ENCODE measurements at regions not wholly inside any gene's neighbourhood (a gene's known extent, or its start where the extent isn't known, plus 50 kb on each side); places are given as distances from the start of the nearest gene placed in this dataset.

DNA sequence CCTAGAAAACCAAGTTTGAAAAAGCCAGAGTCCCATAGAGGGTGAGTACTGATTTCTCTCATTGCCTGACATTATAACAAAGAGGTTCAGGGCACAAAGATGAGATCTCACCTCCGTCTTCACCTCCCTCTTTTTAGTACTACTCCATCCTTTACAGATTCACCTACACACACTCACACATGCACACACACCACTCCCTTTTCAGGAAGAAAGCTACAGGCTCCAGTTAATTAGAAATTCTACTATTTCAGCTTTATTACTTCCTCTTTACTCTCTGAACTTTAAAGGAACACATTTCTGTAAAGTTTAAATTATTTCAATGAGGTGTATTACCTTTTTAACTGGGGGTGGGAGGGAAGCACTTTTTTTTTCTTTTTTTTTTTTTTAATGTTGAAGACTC lies 59.6 kb upstream of the PRDX6 start:
- no peaks in the 10 kb centered on the region for H3K27me3 Mint-ChIP-seq
- POLR2A ChIA-PET: no interaction called here
- H3K4me1 Mint-ChIP-seq: peaks cover 22% of the 10 kb centered on the region
- ATAC-seq (ENCODE audit: low read depth) (no peak), DNase-seq (no peak)
- no peak overlapping the region for H3K4me3 Mint-ChIP-seq
- H3K36me3 Mint-ChIP-seq: peaks cover 8% of the 10 kb centered on the region
- no peaks in the 10 kb centered on the region for H3K9me3 Mint-ChIP-seq
- H3K27ac Mint-ChIP-seq: peak overlapping the region; percentile 30

GRCh38 chr1:173418107-173418985 lies 58.8 kb upstream of the PRDX6 start:
- Mint-ChIP-seq H3K4me3 (no peak overlapping the region), H3K9me3 (no peaks in the 10 kb centered on the region), H3K36me3 (peaks cover 8% of the 10 kb centered on the region), H3K27me3 (no peaks in the 10 kb centered on the region), H3K4me1 (peaks cover 23% of the 10 kb centered on the region), H3K27ac (no peak overlapping the region)
- POLR2A ChIA-PET: interaction anchor here (0.7 kb wide), 1 partner anchor 365 kb away, joined by 4 read pairs; no protein-coding TSS in a partner anchor
- no peak for DNase-seq
- no peak for ATAC-seq (ENCODE audit: low read depth)

DNA sequence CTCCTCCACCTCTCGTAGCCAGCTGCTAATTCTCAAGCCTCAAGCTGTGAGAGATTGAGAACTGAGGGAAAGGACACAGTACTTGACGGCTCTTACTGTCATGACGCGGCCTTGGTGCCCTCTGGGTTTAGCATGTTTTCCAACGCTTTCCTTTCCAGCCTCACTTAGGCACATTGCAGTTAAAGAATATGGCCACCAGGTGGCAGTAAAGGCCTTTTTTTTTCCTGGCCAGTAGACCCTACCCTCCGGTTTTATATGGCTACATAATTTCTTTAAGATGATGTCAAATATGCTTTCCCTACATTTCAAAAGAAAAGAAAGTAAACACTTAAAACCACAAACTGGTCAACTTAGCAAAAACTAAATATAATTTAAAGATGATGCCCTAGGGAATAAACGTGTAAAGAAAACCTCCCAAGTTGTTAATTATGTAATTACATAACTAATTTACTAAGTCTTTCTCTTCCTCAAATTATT lies 56.8 kb upstream of the PRDX6 start:
- DNase-seq (peak; percentile 43), ATAC-seq (ENCODE audit: low read depth) (peak; percentile 90)
- Mint-ChIP-seq H3K36me3 (peaks cover 5% of the 10 kb centered on the region), H3K4me1 (peaks cover 14% of the 10 kb centered on the region), H3K27me3 (no peaks in the 10 kb centered on the region), H3K9me3 (no peaks in the 10 kb centered on the region), H3K27ac (no peak overlapping the region), H3K4me3 (no peak overlapping the region)
- POLR2A ChIA-PET: no interaction called here

- H3K27me3 Mint-ChIP-seq: no peaks in the 10 kb centered on the region
- peaks cover 14% of the 10 kb centered on the region for H3K4me1 Mint-ChIP-seq
- ATAC-seq (ENCODE audit: low read depth) (no peak), DNase-seq (no peak)
- no peaks in the 10 kb centered on the region for H3K9me3 Mint-ChIP-seq
- H3K27ac Mint-ChIP-seq: no peak overlapping the region
- POLR2A ChIA-PET: no interaction called here
- no peak overlapping the region for H3K4me3 Mint-ChIP-seq
- peaks cover 1% of the 10 kb centered on the region for H3K36me3 Mint-ChIP-seq
These were observed 55.8 kb upstream of the PRDX6 start for GRCh38 chr1:173421286-173421685.

GRCh38 chr1:173421789-173422188 lies 55.3 kb upstream of the PRDX6 start:
- no peak for ATAC-seq (ENCODE audit: low read depth)
- no peak for DNase-seq
- H3K4me1 Mint-ChIP-seq: peaks cover 14% of the 10 kb centered on the region
- no peak overlapping the region for H3K27ac Mint-ChIP-seq
- H3K9me3 Mint-ChIP-seq: no peaks in the 10 kb centered on the region
- peaks cover 1% of the 10 kb centered on the region for H3K36me3 Mint-ChIP-seq
- no peak overlapping the region for H3K4me3 Mint-ChIP-seq
- POLR2A ChIA-PET: no interaction called here
- H3K27me3 Mint-ChIP-seq: no peaks in the 10 kb centered on the region

GRCh38 chr1:173422456-173422976 lies 54.6 kb upstream of the PRDX6 start:
- ATAC-seq (ENCODE audit: low read depth): no peak
- POLR2A ChIA-PET: no interaction called here

DNA sequence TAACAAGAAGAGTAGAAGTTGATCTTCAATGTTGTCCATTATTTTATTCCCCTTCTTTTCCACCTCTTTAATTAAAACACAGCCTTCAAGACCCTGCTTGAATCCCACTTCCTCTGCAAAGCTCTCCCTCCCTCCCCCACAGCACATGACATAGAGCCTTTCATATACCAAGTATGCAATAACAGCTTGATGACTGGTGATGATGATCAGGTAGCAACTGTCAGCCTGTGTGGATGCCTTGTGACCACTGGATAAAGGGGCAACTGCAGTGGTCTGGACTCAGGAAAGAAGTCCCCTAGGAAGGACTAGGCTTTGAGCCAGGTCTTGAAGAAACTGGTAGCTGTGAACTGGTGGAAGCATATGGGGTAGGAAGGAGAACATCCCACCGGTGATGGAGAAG lies 53.8 kb upstream of the PRDX6 start:
- DNase-seq: no peak
- POLR2A ChIA-PET: no interaction called here
- H3K27ac Mint-ChIP-seq: peak overlapping the region; percentile 40
- no peaks in the 10 kb centered on the region for H3K27me3 Mint-ChIP-seq
- no peak for ATAC-seq (ENCODE audit: low read depth)
- H3K4me3 Mint-ChIP-seq: no peak overlapping the region
- peaks cover 12% of the 10 kb centered on the region for H3K4me1 Mint-ChIP-seq
- peaks cover 1% of the 10 kb centered on the region for H3K36me3 Mint-ChIP-seq
- no peaks in the 10 kb centered on the region for H3K9me3 Mint-ChIP-seq

More at GRCh38 chr1:173422456-173422976, 54.6 kb upstream of the PRDX6 start:
- Mint-ChIP-seq H3K27ac (no peak overlapping the region), H3K4me1 (peaks cover 13% of the 10 kb centered on the region), H3K9me3 (no peaks in the 10 kb centered on the region), H3K36me3 (peaks cover 1% of the 10 kb centered on the region), H3K27me3 (no peaks in the 10 kb centered on the region), H3K4me3 (no peak overlapping the region)
- no peak for DNase-seq

GRCh38 chr1:173424143-173424542 lies 53.0 kb upstream of the PRDX6 start:
- ATAC-seq (ENCODE audit: low read depth) (no peak), DNase-seq (no peak)
- Mint-ChIP-seq H3K27ac (no peak overlapping the region), H3K9me3 (no peaks in the 10 kb centered on the region), H3K36me3 (peaks cover 1% of the 10 kb centered on the region), H3K4me3 (no peak overlapping the region), H3K4me1 (peaks cover 13% of the 10 kb centered on the region), H3K27me3 (no peaks in the 10 kb centered on the region)
- POLR2A ChIA-PET: no interaction called here

DNA sequence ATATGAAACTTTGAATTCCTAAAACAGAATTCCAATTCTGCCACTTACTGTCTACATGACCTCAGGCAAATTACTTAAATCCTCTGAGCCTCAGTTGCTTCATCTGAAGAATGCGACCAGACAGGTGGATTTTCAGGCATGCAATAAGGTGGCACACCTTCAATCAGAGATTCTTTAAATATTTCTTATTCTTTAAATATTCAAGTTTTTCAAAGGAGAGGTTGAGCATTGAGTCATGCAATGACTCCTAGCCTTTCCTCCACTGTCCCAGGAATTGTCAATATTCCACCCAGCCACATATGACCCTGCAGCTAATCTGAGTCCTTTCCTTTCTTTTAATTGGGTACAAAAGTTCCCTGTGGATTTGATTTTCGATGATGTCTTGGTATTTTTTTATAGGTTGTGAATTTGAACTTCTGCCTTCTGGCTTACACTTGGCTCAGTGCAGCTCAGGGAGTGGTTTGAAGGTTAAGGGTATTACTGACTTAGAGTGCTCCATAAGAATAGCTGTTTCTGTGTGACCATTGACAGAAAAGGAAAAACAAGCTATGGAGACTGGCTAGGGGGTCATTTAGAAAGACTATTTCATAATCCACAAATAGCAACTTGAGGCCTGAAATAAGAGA lies 52.2 kb upstream of the PRDX6 start:
- POLR2A ChIA-PET: interaction anchor here (0.6 kb wide), 1 partner anchor 65 kb away, joined by 3 read pairs; no protein-coding TSS in a partner anchor
- H3K27me3 Mint-ChIP-seq: no peaks in the 10 kb centered on the region
- H3K27ac Mint-ChIP-seq: no peak overlapping the region
- peaks cover 16% of the 10 kb centered on the region for H3K4me1 Mint-ChIP-seq
- ATAC-seq (ENCODE audit: low read depth) (no peak), DNase-seq (no peak)
- H3K36me3 Mint-ChIP-seq: peaks cover 1% of the 10 kb centered on the region
- H3K9me3 Mint-ChIP-seq: no peaks in the 10 kb centered on the region
- H3K4me3 Mint-ChIP-seq: no peak overlapping the region

GRCh38 chr1:173426057-173426456 lies 51.1 kb upstream of the PRDX6 start:
- POLR2A ChIA-PET: no interaction called here
- no peak for DNase-seq
- H3K27me3 Mint-ChIP-seq: no peaks in the 10 kb centered on the region
- H3K4me3 Mint-ChIP-seq: no peak overlapping the region
- H3K4me1 Mint-ChIP-seq: peaks cover 19% of the 10 kb centered on the region
- H3K36me3 Mint-ChIP-seq: peaks cover 1% of the 10 kb centered on the region
- ATAC-seq (ENCODE audit: low read depth): no peak
- no peaks in the 10 kb centered on the region for H3K9me3 Mint-ChIP-seq
- no peak overlapping the region for H3K27ac Mint-ChIP-seq

GRCh38 chr1:173427146-173428054 lies 49.7 kb upstream of the PRDX6 start:
- Mint-ChIP-seq H3K27ac (no peak overlapping the region), H3K27me3 (no peaks in the 10 kb centered on the region), H3K4me3 (no peak overlapping the region), H3K9me3 (no peaks in the 10 kb centered on the region), H3K36me3 (peaks cover 1% of the 10 kb centered on the region), H3K4me1 (peaks cover 25% of the 10 kb centered on the region)
- POLR2A ChIA-PET: interaction anchor here (0.6 kb wide), 1 partner anchor 609 kb away, joined by 3 read pairs; no protein-coding TSS in a partner anchor
- no peak for ATAC-seq (ENCODE audit: low read depth)
- no peak for DNase-seq

All from activated naive CD8-positive, alpha-beta T cell treated with anti-CD3 and anti-CD28 coated beads, Interleukin-2, amount 10 ng/mL, durations not matched to agents 7 days and 5 days (primary cell).